B cell (primary cell): ENCODE measurements at regions not wholly inside any gene's neighbourhood (a gene's known extent, or its start where the extent isn't known, plus 50 kb on each side); places are given as distances from the start of the nearest gene placed in this dataset.

Source experiments
- ATAC-seq: fragments of 200-7000 bp; cut with Tn5 transposase; one replicate; pipeline ENCODE4 v1.10.0; 2021; ENCODE audit warnings: low read depth, mild to moderate bottlenecking, moderate number of reproducible peaks, moderate library complexity
- CTCF ChIA-PET: fragments of 350-600 bp; sonication (Branson Sonifier 250); formaldehyde crosslinking; loops from one replicate; lab custom pipeline; 2021; ENCODE audit warnings: antibody characterized with exemption, inconsistent platforms; lab: Charles Lee
- POLR2A ChIA-PET: fragments of 350-600 bp; sonication (Branson Sonifier 250); formaldehyde crosslinking; loops from one replicate; lab custom pipeline; 2021; ENCODE audit warnings: antibody characterized with exemption; lab: Charles Lee
- DNase-seq: peaks from one replicate; pipeline ENCODE4 v3.0.0; 2013
- H2AFZ ChIP-seq: 2 replicates; pipeline ENCODE4 v1.6.1; 2012; ENCODE audit warnings: mild to moderate bottlenecking, low read depth, low read length; ENCODE audit not compliant: insufficient read depth, poor library complexity, severe bottlenecking
- H3K27ac ChIP-seq, 2 donors: 1 replicate in 1 of 2; 2 replicates in 1 of 2; pipeline ENCODE4 v1.5.1; 2012 to 2013; ENCODE audit warnings: low read length in 2 of 2, mild to moderate bottlenecking in 2 of 2, moderate library complexity in 1 of 2
- H3K27me3 ChIP-seq, 4 experiments: fragments of 200-600 bp in 1 of 4; sonication (generic) in 1 of 4; replicated peaks in 1 of 4; 1 replicate in 2 of 4; 2 replicates in 2 of 4; pipeline versions ENCODE4 v1.6.1 to v1.7.0; 2013 to 2016; ENCODE audit warnings: low read length in 3 of 4, mild to moderate bottlenecking in 2 of 4, mixed read lengths in 1 of 4, moderate library complexity in 1 of 4; ENCODE audit not compliant: insufficient read depth in 4 of 4, control insufficient read depth in 3 of 4; ENCODE audit errors: control extremely low read depth in 1 of 4
- H3K36me3 ChIP-seq, 2 experiments: replicated peaks in 1 of 2; 1 replicate in 1 of 2; 2 replicates in 1 of 2; pipeline versions ENCODE4 v1.6.1 to v1.7.1; 2013; ENCODE audit warnings: low read length in 1 of 2; ENCODE audit not compliant: insufficient read depth in 2 of 2, control insufficient read depth in 1 of 2; ENCODE audit errors: control extremely low read depth in 1 of 2, extremely low read depth in 1 of 2
- H3K4me1 ChIP-seq, 2 donors: fragments of 200-600 bp in 1 of 2; sonication (generic) in 1 of 2; 1 replicate in 1 of 2; 2 replicates in 1 of 2; pipeline versions ENCODE4 v1.5.1 to v1.6.1; 2013 to 2017; ENCODE audit warnings: low read length in 2 of 2; ENCODE audit not compliant: control insufficient read depth in 2 of 2, insufficient read depth in 2 of 2
- H3K4me2 ChIP-seq: replicated peaks from 2 replicates; pipeline ENCODE3; 2012; ENCODE audit warnings: mild to moderate bottlenecking, low read depth, low read length; ENCODE audit not compliant: poor library complexity, severe bottlenecking
- H3K4me3 ChIP-seq, 5 experiments: fragments of 200-600 bp in 1 of 5; sonication (generic) in 1 of 5; 1 replicate in 3 of 5; 2 replicates in 2 of 5; pipeline versions ENCODE4 v1.5.1 to v1.7.0; 2011 to 2016; ENCODE audit warnings: low read length in 4 of 5, mild to moderate bottlenecking in 4 of 5, low read depth in 2 of 5, control low read depth in 1 of 5, moderate library complexity in 1 of 5; ENCODE audit not compliant: insufficient read depth in 1 of 5; ENCODE audit errors: control extremely low read depth in 1 of 5, extremely low read depth in 1 of 5
- H3K79me2 ChIP-seq: fragments of 200-600 bp; sonication (generic); one replicate; pipeline ENCODE4 v1.6.0; 2016; ENCODE audit warnings: low read length; ENCODE audit not compliant: control insufficient read depth, insufficient read depth
- H3K9ac ChIP-seq: fragments of 200-600 bp; sonication (generic); 2 replicates; pipeline ENCODE4 v1.6.1; 2017; ENCODE audit warnings: mild to moderate bottlenecking, low read length, moderate library complexity
- H3K9me3 ChIP-seq, 3 donors: one replicate each; pipeline versions ENCODE4 v1.6.1 to v1.7.1; 2013; ENCODE audit warnings: low read length in 2 of 3; ENCODE audit not compliant: control insufficient read depth in 2 of 3, insufficient read depth in 1 of 3; ENCODE audit errors: control extremely low read depth in 1 of 3
- H4K20me1 ChIP-seq: 2 replicates; pipeline ENCODE4 v1.6.0; 2012; ENCODE audit warnings: mild to moderate bottlenecking, low read length; ENCODE audit not compliant: insufficient read depth, control insufficient read depth, poor library complexity, severe bottlenecking
- H3K27ac Mint-ChIP-seq: one replicate; pipeline ENCODE4 v1.8.0; 2021; ENCODE audit warnings: mixed read lengths
- H3K27me3 Mint-ChIP-seq: one replicate; pipeline ENCODE4 v1.8.0; 2021; ENCODE audit warnings: mixed read lengths
- H3K4me1 Mint-ChIP-seq: one replicate; pipeline ENCODE4 v1.8.0; 2021; ENCODE audit warnings: mixed read lengths
- H3K4me3 Mint-ChIP-seq: one replicate; pipeline ENCODE4 v1.8.0; 2021; ENCODE audit warnings: mixed read lengths
- H3K9me3 Mint-ChIP-seq: one replicate; pipeline ENCODE4 v1.8.0; 2022; ENCODE audit warnings: mixed read lengths; ENCODE audit not compliant: insufficient read depth
- CTCF ChIP-seq: fragments of 200-600 bp; IDR thresholded peaks from one replicate; pipeline ENCODE4 v1.8.0; 2022; ENCODE audit warnings: antibody characterized with exemption, mild to moderate bottlenecking
- EZH2 ChIP-seq: IDR thresholded peaks from 2 replicates; pipeline ENCODE4 v1.6.1; 2012; ENCODE audit warnings: borderline replicate concordance, low read depth, mild to moderate bottlenecking, moderate library complexity, low read length; ENCODE audit not compliant: insufficient read depth, poor library complexity, severe bottlenecking
- WGBS: methylation state at CpG from one replicate; pipeline ENCODE4 v1.1.5; 2013; ENCODE audit warnings: missing lambda C conversion rate; ENCODE audit not compliant: insufficient coverage; 5-methylcytosine and 5-hydroxymethylcytosine counted together
- intact Hi-C: fragments of 100-400 bp; cut with micrococcal nuclease; formaldehyde crosslinking; loops from one replicate; pipeline ENCODE4 v1.10.0; 2022

GRCh38 chr7:48806731-48807130 lies 117.6 kb upstream of the CDC14C start:
- DNase-seq, result no peak
- Histone ChIP-seq H3K36me3 (no peaks in the 10 kb centered on the region), H4K20me1 (no peaks in the 10 kb centered on the region), H3K4me2 (no peak overlapping the region), H3K4me3 (no peak overlapping the region), H3K4me1 (no peaks in the 10 kb centered on the region), H3K9me3 (no peaks in the 10 kb centered on the region), H2AFZ (no peak overlapping the region), H3K27me3 (no peaks in the 10 kb centered on the region), H3K27ac (no peak overlapping the region), H3K79me2 (no peaks in the 10 kb centered on the region), H3K9ac (no peak overlapping the region)
- ATAC-seq, result no peak
- Mint-ChIP-seq H3K4me3 (no peak overlapping the region), H3K9me3 (no peaks in the 10 kb centered on the region), H3K4me1 (no peaks in the 10 kb centered on the region), H3K27me3 (no peaks in the 10 kb centered on the region), H3K27ac (no peak overlapping the region)
- CTCF ChIA-PET, result no interaction called here
- intact Hi-C loops, result no loop called here
- POLR2A ChIA-PET, result no interaction called here
- no peak for TF ChIP-seq EZH2
- TF ChIP-seq CTCF, result no peak
- WGBS, result 86% methylated on average over 1 of the region's 4 CpGs

- Histone ChIP-seq H3K4me1 (no peaks in the 10 kb centered on the region), H2AFZ (no peak overlapping the region), H3K27ac (no peak overlapping the region), H3K4me2 (no peak overlapping the region), H4K20me1 (no peaks in the 10 kb centered on the region), H3K4me3 (no peak overlapping the region), H3K36me3 (no peaks in the 10 kb centered on the region), H3K79me2 (no peaks in the 10 kb centered on the region), H3K27me3 (no peaks in the 10 kb centered on the region), H3K9ac (no peak overlapping the region), H3K9me3 (no peaks in the 10 kb centered on the region)
- no peak overlapping the region for H3K27ac Mint-ChIP-seq
- no peak for DNase-seq
- WGBS, result no CpG with 5 or more reads among the region's 2 CpGs
- ChIA-PET CTCF (no interaction called here), POLR2A (interaction anchor here (0.5 kb wide), 1 partner anchor 28 kb away, joined by 5 read pairs; no protein-coding TSS in a partner anchor)
- no peaks in the 10 kb centered on the region for H3K4me1 Mint-ChIP-seq
- no peak for ATAC-seq
- TF ChIP-seq EZH2 (no peak), CTCF (no peak)
- no peaks in the 10 kb centered on the region for H3K9me3 Mint-ChIP-seq
- H3K27me3 Mint-ChIP-seq, result no peaks in the 10 kb centered on the region
- intact Hi-C loops, result no loop called here
- H3K4me3 Mint-ChIP-seq, result no peak overlapping the region
These were observed 113.3 kb upstream of the CDC14C start for GRCh38 chr7:48811071-48811470.
